WTC11 (cell line): ENCODE measurements at regions not wholly inside any gene's neighbourhood (a gene's known extent, or its start where the extent isn't known, plus 50 kb on each side); places are given as distances from the start of the nearest gene placed in this dataset.

Experiments used
- ATAC-seq: fragments of 200-7000 bp; cut with Tn5 transposase; 2 replicates; pipeline ENCODE4 v1.10.0; 2021; ENCODE audit warnings: mild to moderate bottlenecking, moderate library complexity
- CTCF ChIA-PET: fragments of 300-600 bp; sonication (Branson Sonifier 250); formaldehyde crosslinking; loops from one replicate; lab custom pipeline; 2021; ENCODE audit warnings: antibody characterized with exemption; lab: Charles Lee
- POLR2A ChIA-PET: fragments of 350-600 bp; sonication (Branson Sonifier 250); formaldehyde crosslinking; loops from one replicate; lab custom pipeline; 2021; ENCODE audit warnings: antibody characterized with exemption; lab: Charles Lee
- DNase-seq: peaks from one replicate; pipeline ENCODE4 v3.0.0; 2021; ENCODE audit warnings: low spot score
- H3K27ac Mint-ChIP-seq: 2 replicates; pipeline ENCODE4 v1.8.0; 2021; ENCODE audit warnings: mixed read lengths
- H3K27me3 Mint-ChIP-seq: 2 replicates; pipeline ENCODE4 v1.8.0; 2021; ENCODE audit warnings: low read depth, mild to moderate bottlenecking, moderate library complexity, mixed read lengths
- H3K36me3 Mint-ChIP-seq: 2 replicates; pipeline ENCODE4 v1.8.0; 2021; ENCODE audit warnings: mixed read lengths
- H3K4me1 Mint-ChIP-seq: 2 replicates; pipeline ENCODE4 v1.8.0; 2022; ENCODE audit warnings: mixed read lengths
- H3K4me3 Mint-ChIP-seq: 2 replicates; pipeline ENCODE4 v1.8.0; 2021; ENCODE audit warnings: mild to moderate bottlenecking, moderate library complexity, mixed read lengths
- H3K9me3 Mint-ChIP-seq: 2 replicates; pipeline ENCODE4 v1.8.0; 2021; ENCODE audit warnings: mixed read lengths
- CDX4 ChIP-seq: fragments of 250-450 bp; sonication (Bioruptor Pico); IDR thresholded peaks from 2 replicates; pipeline ENCODE4 v1.9.0; 2021; ENCODE audit warnings: moderate library complexity, mild to moderate bottlenecking, inconsistent platforms, borderline replicate concordance
- IRF1 ChIP-seq: sonication (generic); formaldehyde crosslinking; IDR thresholded peaks from 2 replicates; pipeline ENCODE4 v1.8.0; 2023; ENCODE audit warnings: missing genetic modification reagents
- MAX ChIP-seq: sonication (generic); formaldehyde crosslinking; IDR thresholded peaks from 2 replicates; pipeline ENCODE4 v1.8.0; 2022; ENCODE audit warnings: mild to moderate bottlenecking, missing genetic modification reagents
- MXD4 ChIP-seq: fragments of 250-450 bp; sonication (Bioruptor Pico); IDR thresholded peaks from 2 replicates; pipeline ENCODE4 v1.8.0; 2021; ENCODE audit warnings: mild to moderate bottlenecking, moderate library complexity, borderline replicate concordance
- NFE2L1 ChIP-seq: sonication (generic); formaldehyde crosslinking; IDR thresholded peaks from 2 replicates; pipeline ENCODE4 v1.8.1; 2023; ENCODE audit warnings: missing genetic modification reagents
- OVOL2 ChIP-seq: fragments of 250-450 bp; sonication (Bioruptor Pico); IDR thresholded peaks from 2 replicates; pipeline ENCODE4 v1.9.0; 2021; ENCODE audit warnings: mild to moderate bottlenecking, borderline replicate concordance
- PREB ChIP-seq: sonication (generic); formaldehyde crosslinking; IDR thresholded peaks from 2 replicates; pipeline ENCODE4 v1.8.1; 2022; ENCODE audit warnings: mild to moderate bottlenecking, missing genetic modification reagents, moderate library complexity, borderline replicate concordance
- RELA ChIP-seq: sonication (generic); formaldehyde crosslinking; IDR thresholded peaks from 2 replicates; pipeline ENCODE4 v1.8.1; 2022; ENCODE audit warnings: missing genetic modification reagents, mild to moderate bottlenecking, borderline replicate concordance
- RORB ChIP-seq: fragments of 250-450 bp; sonication (Bioruptor Pico); IDR thresholded peaks from 2 replicates; pipeline ENCODE4 v1.9.0; 2021; ENCODE audit warnings: mild to moderate bottlenecking
- TEAD1 ChIP-seq: sonication (generic); formaldehyde crosslinking; IDR thresholded peaks from 2 replicates; pipeline ENCODE4 v1.8.0; 2022; ENCODE audit warnings: mild to moderate bottlenecking, missing genetic modification reagents
- ZNF219 ChIP-seq: sonication (generic); formaldehyde crosslinking; IDR thresholded peaks from 2 replicates; pipeline ENCODE4 v1.8.0; 2023; ENCODE audit warnings: missing genetic modification reagents, mild to moderate bottlenecking, borderline replicate concordance
- ZNF263 ChIP-seq: sonication (generic); formaldehyde crosslinking; IDR thresholded peaks from 2 replicates; pipeline ENCODE4 v1.8.1; 2022; ENCODE audit warnings: low read depth, mild to moderate bottlenecking, moderate library complexity, missing genetic modification reagents
- ZNF671 ChIP-seq: fragments of 250-450 bp; sonication (Bioruptor Pico); IDR thresholded peaks from 2 replicates; pipeline ENCODE4 v1.8.0; 2021; ENCODE audit warnings: mild to moderate bottlenecking
- ZSCAN18 ChIP-seq: fragments of 250-450 bp; sonication (Bioruptor Pico); IDR thresholded peaks from 2 replicates; pipeline ENCODE4 v2.1.2; 2022; ENCODE audit warnings: mild to moderate bottlenecking, moderate library complexity
- TF ChIP-seq, protein P1 (sequence below): sonication (generic); formaldehyde crosslinking; IDR thresholded peaks from 2 replicates; pipeline ENCODE4 v1.8.1; 2022; ENCODE audit warnings: missing genetic modification reagents, borderline replicate concordance
- TF ChIP-seq, protein P2 (sequence below): sonication (generic); formaldehyde crosslinking; IDR thresholded peaks from 2 replicates; pipeline ENCODE4 v1.8.1; 2023; ENCODE audit warnings: mild to moderate bottlenecking, missing genetic modification reagents
- TF ChIP-seq, protein P3 (sequence below): sonication (generic); formaldehyde crosslinking; IDR thresholded peaks from 2 replicates; pipeline ENCODE4 v1.8.1; 2022; ENCODE audit warnings: low read depth, mild to moderate bottlenecking, moderate library complexity, missing genetic modification reagents, borderline replicate concordance
- TF ChIP-seq, protein P4 (sequence below): sonication (generic); formaldehyde crosslinking; IDR thresholded peaks from 2 replicates; pipeline ENCODE4 v1.8.0; 2023; ENCODE audit warnings: mild to moderate bottlenecking, missing genetic modification reagents
- TF ChIP-seq, protein P5 (sequence below): sonication (generic); formaldehyde crosslinking; IDR thresholded peaks from 2 replicates; pipeline ENCODE4 v1.8.1; 2023; ENCODE audit warnings: mild to moderate bottlenecking, missing genetic modification reagents, moderate library complexity

GRCh38 chr13:44818428-44818827, 170.8 kb downstream of the NUFIP1 start (continued):
- TF ChIP-seq, protein P1, sequence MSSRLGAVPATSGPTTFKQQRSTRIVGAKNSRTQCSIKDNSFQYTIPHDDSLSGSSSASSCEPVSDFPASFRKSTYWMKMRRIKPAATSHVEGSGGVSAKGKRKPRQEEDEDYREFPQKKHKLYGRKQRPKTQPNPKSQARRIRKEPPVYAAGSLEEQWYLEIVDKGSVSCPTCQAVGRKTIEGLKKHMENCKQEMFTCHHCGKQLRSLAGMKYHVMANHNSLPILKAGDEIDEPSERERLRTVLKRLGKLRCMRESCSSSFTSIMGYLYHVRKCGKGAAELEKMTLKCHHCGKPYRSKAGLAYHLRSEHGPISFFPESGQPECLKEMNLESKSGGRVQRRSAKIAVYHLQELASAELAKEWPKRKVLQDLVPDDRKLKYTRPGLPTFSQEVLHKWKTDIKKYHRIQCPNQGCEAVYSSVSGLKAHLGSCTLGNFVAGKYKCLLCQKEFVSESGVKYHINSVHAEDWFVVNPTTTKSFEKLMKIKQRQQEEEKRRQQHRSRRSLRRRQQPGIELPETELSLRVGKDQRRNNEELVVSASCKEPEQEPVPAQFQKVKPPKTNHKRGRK (CRISPR knock-in tag), result no peak
- TF ChIP-seq MAX (CRISPR knock-in tag) (no peak), IRF1 (CRISPR knock-in tag) (no peak), NFE2L1 (no peak), PREB (CRISPR knock-in tag) (no peak)
- TF ChIP-seq, protein P2, sequence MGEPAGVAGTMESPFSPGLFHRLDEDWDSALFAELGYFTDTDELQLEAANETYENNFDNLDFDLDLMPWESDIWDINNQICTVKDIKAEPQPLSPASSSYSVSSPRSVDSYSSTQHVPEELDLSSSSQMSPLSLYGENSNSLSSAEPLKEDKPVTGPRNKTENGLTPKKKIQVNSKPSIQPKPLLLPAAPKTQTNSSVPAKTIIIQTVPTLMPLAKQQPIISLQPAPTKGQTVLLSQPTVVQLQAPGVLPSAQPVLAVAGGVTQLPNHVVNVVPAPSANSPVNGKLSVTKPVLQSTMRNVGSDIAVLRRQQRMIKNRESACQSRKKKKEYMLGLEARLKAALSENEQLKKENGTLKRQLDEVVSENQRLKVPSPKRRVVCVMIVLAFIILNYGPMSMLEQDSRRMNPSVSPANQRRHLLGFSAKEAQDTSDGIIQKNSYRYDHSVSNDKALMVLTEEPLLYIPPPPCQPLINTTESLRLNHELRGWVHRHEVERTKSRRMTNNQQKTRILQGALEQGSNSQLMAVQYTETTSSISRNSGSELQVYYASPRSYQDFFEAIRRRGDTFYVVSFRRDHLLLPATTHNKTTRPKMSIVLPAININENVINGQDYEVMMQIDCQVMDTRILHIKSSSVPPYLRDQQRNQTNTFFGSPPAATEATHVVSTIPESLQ (CRISPR knock-in tag), result no peak

DNA sequence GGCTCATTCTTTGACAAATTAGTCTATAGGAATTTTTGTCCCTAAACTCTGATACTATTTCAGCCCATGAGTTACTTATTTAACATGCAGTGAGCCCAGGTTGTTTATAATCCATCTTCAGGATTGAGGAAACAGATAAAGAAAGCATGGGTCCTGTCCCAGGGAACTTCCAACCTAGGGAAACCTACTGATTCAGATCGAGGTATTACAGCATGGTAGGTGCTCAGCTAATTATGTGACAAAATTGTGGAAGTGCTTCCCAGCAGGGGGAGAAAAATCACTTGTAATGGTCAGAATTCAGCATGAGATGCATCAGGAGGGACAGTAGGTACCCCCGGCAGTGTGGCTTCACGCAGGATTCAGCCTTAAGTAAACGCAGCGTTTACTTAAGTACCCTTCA, 171.3 kb downstream of the NUFIP1 start:
- H3K36me3 Mint-ChIP-seq, result no peaks in the 10 kb centered on the region
- ATAC-seq (0 out of 2 replicates have a peak, but pooled peaks have one; percentile 6), DNase-seq (no peak)
- H3K9me3 Mint-ChIP-seq, result no peaks in the 10 kb centered on the region
- CTCF ChIA-PET, result interaction anchor here (0.5 to 3.0 kb wide), 37 partner anchors 8 to 381 kb away, joined by 3 to 23 read pairs (median 4); no protein-coding TSS in a partner anchor
- H3K4me1 Mint-ChIP-seq, result peaks cover 40% of the 10 kb centered on the region
- POLR2A ChIA-PET, result interaction anchor here (1.0 kb wide), 1 partner anchor 381 kb away, joined by 4 read pairs; no protein-coding TSS in a partner anchor
- TF ChIP-seq ZSCAN18 (CRISPR knock-in tag) (no peak), TEAD1 (CRISPR knock-in tag) (no peak), OVOL2 (CRISPR knock-in tag) (no peak), ZNF263 (CRISPR knock-in tag) (no peak), RELA (no peak), CDX4 (CRISPR knock-in tag) (no peak), ZNF671 (no peak), RORB (CRISPR knock-in tag) (no peak), MXD4 (CRISPR knock-in tag) (no peak), IRF1 (CRISPR knock-in tag) (no peak), ZNF219 (no peak)
- TF ChIP-seq, protein P3, sequence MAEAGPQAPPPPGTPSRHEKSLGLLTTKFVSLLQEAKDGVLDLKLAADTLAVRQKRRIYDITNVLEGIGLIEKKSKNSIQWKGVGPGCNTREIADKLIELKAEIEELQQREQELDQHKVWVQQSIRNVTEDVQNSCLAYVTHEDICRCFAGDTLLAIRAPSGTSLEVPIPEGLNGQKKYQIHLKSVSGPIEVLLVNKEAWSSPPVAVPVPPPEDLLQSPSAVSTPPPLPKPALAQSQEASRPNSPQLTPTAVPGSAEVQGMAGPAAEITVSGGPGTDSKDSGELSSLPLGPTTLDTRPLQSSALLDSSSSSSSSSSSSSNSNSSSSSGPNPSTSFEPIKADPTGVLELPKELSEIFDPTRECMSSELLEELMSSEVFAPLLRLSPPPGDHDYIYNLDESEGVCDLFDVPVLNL (CRISPR knock-in tag), result no peak
- TF ChIP-seq, protein P4, sequence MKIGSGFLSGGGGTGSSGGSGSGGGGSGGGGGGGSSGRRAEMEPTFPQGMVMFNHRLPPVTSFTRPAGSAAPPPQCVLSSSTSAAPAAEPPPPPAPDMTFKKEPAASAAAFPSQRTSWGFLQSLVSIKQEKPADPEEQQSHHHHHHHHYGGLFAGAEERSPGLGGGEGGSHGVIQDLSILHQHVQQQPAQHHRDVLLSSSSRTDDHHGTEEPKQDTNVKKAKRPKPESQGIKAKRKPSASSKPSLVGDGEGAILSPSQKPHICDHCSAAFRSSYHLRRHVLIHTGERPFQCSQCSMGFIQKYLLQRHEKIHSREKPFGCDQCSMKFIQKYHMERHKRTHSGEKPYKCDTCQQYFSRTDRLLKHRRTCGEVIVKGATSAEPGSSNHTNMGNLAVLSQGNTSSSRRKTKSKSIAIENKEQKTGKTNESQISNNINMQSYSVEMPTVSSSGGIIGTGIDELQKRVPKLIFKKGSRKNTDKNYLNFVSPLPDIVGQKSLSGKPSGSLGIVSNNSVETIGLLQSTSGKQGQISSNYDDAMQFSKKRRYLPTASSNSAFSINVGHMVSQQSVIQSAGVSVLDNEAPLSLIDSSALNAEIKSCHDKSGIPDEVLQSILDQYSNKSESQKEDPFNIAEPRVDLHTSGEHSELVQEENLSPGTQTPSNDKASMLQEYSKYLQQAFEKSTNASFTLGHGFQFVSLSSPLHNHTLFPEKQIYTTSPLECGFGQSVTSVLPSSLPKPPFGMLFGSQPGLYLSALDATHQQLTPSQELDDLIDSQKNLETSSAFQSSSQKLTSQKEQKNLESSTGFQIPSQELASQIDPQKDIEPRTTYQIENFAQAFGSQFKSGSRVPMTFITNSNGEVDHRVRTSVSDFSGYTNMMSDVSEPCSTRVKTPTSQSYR (CRISPR knock-in tag), result no peak
- TF ChIP-seq, protein P5, sequence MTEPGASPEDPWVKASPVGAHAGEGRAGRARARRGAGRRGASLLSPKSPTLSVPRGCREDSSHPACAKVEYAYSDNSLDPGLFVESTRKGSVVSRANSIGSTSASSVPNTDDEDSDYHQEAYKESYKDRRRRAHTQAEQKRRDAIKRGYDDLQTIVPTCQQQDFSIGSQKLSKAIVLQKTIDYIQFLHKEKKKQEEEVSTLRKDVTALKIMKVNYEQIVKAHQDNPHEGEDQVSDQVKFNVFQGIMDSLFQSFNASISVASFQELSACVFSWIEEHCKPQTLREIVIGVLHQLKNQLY (CRISPR knock-in tag), result no peak
- H3K27ac Mint-ChIP-seq, result no peak overlapping the region
- H3K4me3 Mint-ChIP-seq, result no peak overlapping the region
- H3K27me3 Mint-ChIP-seq, result no peaks in the 10 kb centered on the region; the same call in 1 of the 2 replicates
